ENCODE measurements at regions not wholly inside any gene's neighbourhood (a gene's known extent, or its start where the extent isn't known, plus 50 kb on each side); places are given as distances from the start of the nearest gene placed in this dataset.

DNA sequence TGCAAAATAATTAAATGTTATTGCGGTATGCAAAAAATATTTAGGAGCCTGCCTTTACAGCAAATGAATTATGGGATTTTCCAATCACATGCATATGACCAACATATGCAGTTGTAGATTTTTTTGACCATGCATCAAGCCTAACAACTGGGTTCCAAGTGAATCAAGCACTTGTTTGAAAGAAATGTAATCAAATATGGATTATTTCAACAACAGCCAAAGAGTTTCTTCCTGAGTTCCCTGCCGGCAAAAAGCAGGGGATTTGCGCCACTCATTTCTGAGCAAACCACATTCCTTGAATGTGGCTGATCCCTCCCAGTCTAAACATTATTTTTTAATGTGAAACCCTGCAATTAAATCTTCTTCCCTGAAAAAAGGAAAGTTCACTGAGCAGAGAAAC, 100.1 kb upstream of the ADTRP start:
- intact Hi-C loops (cut with DNase I): no loop called here
- Histone ChIP-seq H3K4me3 (no peak overlapping the region), H3K27ac (no peak overlapping the region), H3K27me3 (no peaks in the 10 kb centered on the region), H3K36me3 (no peaks in the 10 kb centered on the region), H3K4me1 (no peaks in the 10 kb centered on the region), H3K9me3 (no peaks in the 10 kb centered on the region)
- DNase-seq: no peak
- no peak for TF ChIP-seq POLR2A (IDR thresholded peaks at IDR 0.05)
- 83 to 87% methylated on average over 3 of the region's 3 CpGs for WGBS, 2 donors

- intact Hi-C loops (cut with DNase I): no loop called here
- no peaks in the 10 kb centered on the region for H3K36me3 ChIP-seq
- H3K4me3 ChIP-seq: no peak overlapping the region
- DNase-seq: no peak
- H3K27me3 ChIP-seq: no peaks in the 10 kb centered on the region
- H3K9me3 ChIP-seq: no peaks in the 10 kb centered on the region
- no peak for TF ChIP-seq POLR2A (IDR thresholded peaks at IDR 0.05)
- TF ChIP-seq, protein P1, sequence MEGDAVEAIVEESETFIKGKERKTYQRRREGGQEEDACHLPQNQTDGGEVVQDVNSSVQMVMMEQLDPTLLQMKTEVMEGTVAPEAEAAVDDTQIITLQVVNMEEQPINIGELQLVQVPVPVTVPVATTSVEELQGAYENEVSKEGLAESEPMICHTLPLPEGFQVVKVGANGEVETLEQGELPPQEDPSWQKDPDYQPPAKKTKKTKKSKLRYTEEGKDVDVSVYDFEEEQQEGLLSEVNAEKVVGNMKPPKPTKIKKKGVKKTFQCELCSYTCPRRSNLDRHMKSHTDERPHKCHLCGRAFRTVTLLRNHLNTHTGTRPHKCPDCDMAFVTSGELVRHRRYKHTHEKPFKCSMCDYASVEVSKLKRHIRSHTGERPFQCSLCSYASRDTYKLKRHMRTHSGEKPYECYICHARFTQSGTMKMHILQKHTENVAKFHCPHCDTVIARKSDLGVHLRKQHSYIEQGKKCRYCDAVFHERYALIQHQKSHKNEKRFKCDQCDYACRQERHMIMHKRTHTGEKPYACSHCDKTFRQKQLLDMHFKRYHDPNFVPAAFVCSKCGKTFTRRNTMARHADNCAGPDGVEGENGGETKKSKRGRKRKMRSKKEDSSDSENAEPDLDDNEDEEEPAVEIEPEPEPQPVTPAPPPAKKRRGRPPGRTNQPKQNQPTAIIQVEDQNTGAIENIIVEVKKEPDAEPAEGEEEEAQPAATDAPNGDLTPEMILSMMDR (IDR thresholded peaks at IDR 0.05): no peak
- no peak overlapping the region for H3K27ac ChIP-seq
- H3K4me1 ChIP-seq: no peaks in the 10 kb centered on the region
- 31 to 42% methylated on average over 3 of the region's 3 CpGs for WGBS, 2 donors
These were observed 99.4 kb upstream of the ADTRP start for GRCh38 chr6:11878029-11878428.

DNA sequence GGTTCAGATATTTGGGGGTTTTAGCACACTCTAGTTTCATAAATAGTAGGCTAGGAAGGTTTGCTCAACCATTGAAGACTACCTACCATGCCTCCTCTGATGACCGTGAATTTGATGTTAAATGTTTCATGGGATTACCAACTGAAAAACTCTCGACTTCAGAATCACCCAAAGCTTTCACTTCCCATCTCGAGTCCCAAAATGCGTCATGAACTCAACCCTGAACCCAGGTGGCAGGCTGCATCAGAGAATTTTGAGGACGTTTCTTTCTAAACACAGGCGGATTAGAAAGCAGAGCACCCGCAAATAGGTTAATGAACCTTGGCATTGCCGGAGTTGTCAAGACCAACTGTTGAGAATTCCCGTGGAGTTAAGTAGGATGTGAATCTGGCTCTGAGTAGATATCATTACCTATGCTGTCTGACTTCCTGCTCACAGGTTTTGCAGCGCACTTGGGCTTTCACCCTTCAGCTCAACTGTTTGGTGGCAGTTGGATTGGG, 98.4 kb upstream of the ADTRP start:
- no peaks in the 10 kb centered on the region for H3K36me3 ChIP-seq
- intact Hi-C loops (cut with DNase I): no loop called here
- no peaks in the 10 kb centered on the region for H3K27me3 ChIP-seq
- WGBS, 2 donors: 84 to 86% methylated on average over 10 of the region's 10 CpGs
- H3K4me1 ChIP-seq: no peaks in the 10 kb centered on the region
- DNase-seq: no peak
- H3K4me3 ChIP-seq: no peak overlapping the region
- no peaks in the 10 kb centered on the region for H3K9me3 ChIP-seq
- H3K27ac ChIP-seq: no peak overlapping the region
- TF ChIP-seq POLR2A (IDR thresholded peaks at IDR 0.05): no peak
- TF ChIP-seq, protein P1 (IDR thresholded peaks at IDR 0.05): no peak

- H3K27me3 ChIP-seq: no peaks in the 10 kb centered on the region
- no peak for DNase-seq
- H3K36me3 ChIP-seq: no peaks in the 10 kb centered on the region
- intact Hi-C loops (cut with DNase I): no loop called here
- no peak overlapping the region for H3K4me3 ChIP-seq
- H3K9me3 ChIP-seq: no peaks in the 10 kb centered on the region
- no peak for TF ChIP-seq POLR2A (IDR thresholded peaks at IDR 0.05)
- TF ChIP-seq, protein P1 (IDR thresholded peaks at IDR 0.05): no peak
- H3K4me1 ChIP-seq: no peaks in the 10 kb centered on the region
- 77 to 81% methylated on average over 9 of the region's 9 CpGs for WGBS, 2 donors
- peak overlapping the region in 1 of 4 donors; percentile 16 for H3K27ac ChIP-seq
These were observed 96.9 kb upstream of the ADTRP start for GRCh38 chr6:11875325-11876109.

DNA sequence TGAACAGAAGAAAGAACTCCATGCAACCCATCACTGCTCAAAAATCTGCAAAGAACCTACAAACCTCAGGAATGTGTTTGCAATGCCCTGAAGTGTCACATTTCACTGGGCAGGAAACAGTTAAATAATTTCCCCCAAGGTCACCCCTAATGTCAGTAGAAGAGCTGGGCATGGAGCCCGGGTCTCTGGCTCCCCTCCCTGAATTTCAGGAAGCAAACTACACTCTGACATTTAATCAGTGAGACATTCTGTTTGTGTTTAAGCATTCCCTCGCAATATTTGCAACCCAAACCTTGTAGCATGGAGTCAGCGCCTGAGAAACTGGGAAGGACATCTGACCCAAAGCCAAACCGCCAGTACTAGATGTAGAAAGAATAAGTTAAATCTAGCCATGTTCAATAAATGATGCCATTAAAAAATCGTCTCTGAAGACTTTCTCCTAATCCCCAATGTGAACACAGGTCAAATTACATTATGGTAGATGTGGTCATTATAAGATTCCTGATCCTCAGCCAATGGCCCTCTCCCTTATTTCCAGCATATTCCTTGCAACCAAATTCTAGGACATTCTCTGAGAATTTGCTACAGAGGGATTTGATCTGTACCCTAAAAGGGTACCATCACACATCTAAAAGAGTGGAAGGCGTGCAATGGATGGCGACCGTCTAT, 91.2 kb upstream of the ADTRP start:
- Histone ChIP-seq H3K4me3 (no peak overlapping the region), H3K4me1 (peaks cover 0 to 11% (median 7%) of the 10 kb centered on the region in 3 donors), H3K36me3 (no peaks in the 10 kb centered on the region), H3K27ac (peak overlapping the region in 1 of 4 donors; percentile 21), H3K9me3 (no peaks in the 10 kb centered on the region), H3K27me3 (no peaks in the 10 kb centered on the region)
- WGBS, 2 donors: 42 to 55% methylated on average over 8 of the region's 8 CpGs
- TF ChIP-seq POLR2A (IDR thresholded peaks at IDR 0.05): no peak
- TF ChIP-seq, protein P1 (IDR thresholded peaks at IDR 0.05): no peak
- DNase-seq: no peak
- intact Hi-C loops (cut with DNase I): no loop called here

Data from esophagus squamous epithelium (tissue), 5 donors.